DND-41 (cell line): ENCODE measurements at regions not wholly inside any gene's neighbourhood (a gene's known extent, or its start where the extent isn't known, plus 50 kb on each side); places are given as distances from the start of the nearest gene placed in this dataset.

Source experiments
- ATAC-seq: fragments of 200-7000 bp; cut with Tn5 transposase; 3 replicates; pipeline ENCODE4 v1.9.1; 2021; ENCODE audit warnings: low read depth; ENCODE audit not compliant: insufficient read depth
- DNase-seq: peaks from one replicate; pipeline ENCODE4 v3.0.0-alpha.2; 2020
- H2AFZ ChIP-seq: 2 replicates; pipeline ENCODE4 v1.6.0; 2012; ENCODE audit warnings: low read depth, low read length
- H3K27ac ChIP-seq: 2 replicates; pipeline ENCODE4 v1.5.1; 2012; ENCODE audit warnings: low read length, inconsistent platforms
- H3K27me3 ChIP-seq: fragments of 200-600 bp; sonication (generic); 2 replicates; pipeline ENCODE4 v1.6.0; 2012; ENCODE audit warnings: low read length, mild to moderate bottlenecking, inconsistent platforms; ENCODE audit not compliant: insufficient read depth, poor library complexity
- H3K36me3 ChIP-seq: 2 replicates; pipeline ENCODE4 v1.5.1; 2012; ENCODE audit warnings: low read length, inconsistent platforms; ENCODE audit not compliant: insufficient read depth
- H3K4me1 ChIP-seq: 2 replicates; pipeline ENCODE4 v1.5.1; 2012; ENCODE audit warnings: mild to moderate bottlenecking, low read length; ENCODE audit not compliant: insufficient read depth
- H3K4me2 ChIP-seq: 2 replicates; pipeline ENCODE4 v1.6.0; 2012; ENCODE audit warnings: mild to moderate bottlenecking, moderate library complexity, low read length, inconsistent platforms; ENCODE audit not compliant: insufficient read depth
- H3K4me3 ChIP-seq, 2 experiments: fragments of 200-600 bp in 1 of 2; shearing (Covaris generic) in 1 of 2; 2 replicates each; pipeline ENCODE4 v1.5.1; 2012 to 2016; ENCODE audit warnings: inconsistent platforms in 2 of 2, low read length in 2 of 2, mild to moderate bottlenecking in 2 of 2, low read depth in 1 of 2, moderate library complexity in 1 of 2
- H3K79me2 ChIP-seq: 2 replicates; pipeline ENCODE4 v1.6.0; 2012; ENCODE audit warnings: low read length, inconsistent platforms; ENCODE audit not compliant: insufficient read depth
- H3K9ac ChIP-seq: 2 replicates; pipeline ENCODE4 v1.6.0; 2012; ENCODE audit warnings: low read depth, mild to moderate bottlenecking, inconsistent platforms, low read length, moderate library complexity
- H3K9me3 ChIP-seq: 2 replicates; pipeline ENCODE4 v1.5.1; 2012; ENCODE audit warnings: low read length, moderate library complexity, mild to moderate bottlenecking, inconsistent platforms; ENCODE audit not compliant: insufficient read depth, severe bottlenecking
- H4K20me1 ChIP-seq: 2 replicates; pipeline ENCODE4 v1.6.0; 2012; ENCODE audit warnings: low read length; ENCODE audit not compliant: insufficient read depth
- EZH2 ChIP-seq: IDR thresholded peaks from 3 replicates; pipeline ENCODE4 v1.6.1; 2012; ENCODE audit warnings: borderline replicate concordance, low read depth, mild to moderate bottlenecking, moderate library complexity, low read length, inconsistent platforms; ENCODE audit not compliant: severe bottlenecking
- TF ChIP-seq, protein P1 (sequence below): IDR thresholded peaks from 2 replicates; pipeline ENCODE4 v1.5.1; 2012; ENCODE audit warnings: borderline replicate concordance, low read length, moderate library complexity, mild to moderate bottlenecking; ENCODE audit not compliant: poor library complexity, severe bottlenecking; ENCODE audit errors: extremely low read depth

- no peaks in the 10 kb centered on the region for H4K20me1 ChIP-seq
- no peaks in the 10 kb centered on the region for H3K9me3 ChIP-seq
- H3K36me3 ChIP-seq = no peaks in the 10 kb centered on the region
- no peak overlapping the region for H3K9ac ChIP-seq
- no peak overlapping the region for H3K4me2 ChIP-seq
- TF ChIP-seq, protein P1, sequence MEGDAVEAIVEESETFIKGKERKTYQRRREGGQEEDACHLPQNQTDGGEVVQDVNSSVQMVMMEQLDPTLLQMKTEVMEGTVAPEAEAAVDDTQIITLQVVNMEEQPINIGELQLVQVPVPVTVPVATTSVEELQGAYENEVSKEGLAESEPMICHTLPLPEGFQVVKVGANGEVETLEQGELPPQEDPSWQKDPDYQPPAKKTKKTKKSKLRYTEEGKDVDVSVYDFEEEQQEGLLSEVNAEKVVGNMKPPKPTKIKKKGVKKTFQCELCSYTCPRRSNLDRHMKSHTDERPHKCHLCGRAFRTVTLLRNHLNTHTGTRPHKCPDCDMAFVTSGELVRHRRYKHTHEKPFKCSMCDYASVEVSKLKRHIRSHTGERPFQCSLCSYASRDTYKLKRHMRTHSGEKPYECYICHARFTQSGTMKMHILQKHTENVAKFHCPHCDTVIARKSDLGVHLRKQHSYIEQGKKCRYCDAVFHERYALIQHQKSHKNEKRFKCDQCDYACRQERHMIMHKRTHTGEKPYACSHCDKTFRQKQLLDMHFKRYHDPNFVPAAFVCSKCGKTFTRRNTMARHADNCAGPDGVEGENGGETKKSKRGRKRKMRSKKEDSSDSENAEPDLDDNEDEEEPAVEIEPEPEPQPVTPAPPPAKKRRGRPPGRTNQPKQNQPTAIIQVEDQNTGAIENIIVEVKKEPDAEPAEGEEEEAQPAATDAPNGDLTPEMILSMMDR = no peak
- TF ChIP-seq EZH2 = no peak
- no peaks in the 10 kb centered on the region for H3K4me1 ChIP-seq
- no peak overlapping the region for H3K4me3 ChIP-seq
- ATAC-seq (no peak), DNase-seq (no peak)
- H3K27me3 ChIP-seq = no peaks in the 10 kb centered on the region
- no peak overlapping the region for H2AFZ ChIP-seq
- no peak overlapping the region for H3K27ac ChIP-seq
- H3K79me2 ChIP-seq = no peaks in the 10 kb centered on the region
These were observed 895.6 kb upstream of the MAP3K7 start for GRCh38 chr6:91482498-91482897.

GRCh38 chr6:91480402-91480801, 893.5 kb upstream of the MAP3K7 start:
- no peak overlapping the region for H3K4me3 ChIP-seq
- H3K27me3 ChIP-seq = no peaks in the 10 kb centered on the region
- H3K4me2 ChIP-seq = no peak overlapping the region
- no peak overlapping the region for H3K9ac ChIP-seq
- no peaks in the 10 kb centered on the region for H4K20me1 ChIP-seq
- no peak for DNase-seq
- peaks cover 5% of the 10 kb centered on the region; the same call in 1 of the 2 replicates for H3K4me1 ChIP-seq
- H3K79me2 ChIP-seq = no peaks in the 10 kb centered on the region
- TF ChIP-seq EZH2 = no peak
- TF ChIP-seq, protein P1 = no peak
- H3K27ac ChIP-seq = no peak overlapping the region
- no peaks in the 10 kb centered on the region for H3K9me3 ChIP-seq
- H2AFZ ChIP-seq = no peak overlapping the region
- no peaks in the 10 kb centered on the region for H3K36me3 ChIP-seq
- no peak for ATAC-seq

DNA sequence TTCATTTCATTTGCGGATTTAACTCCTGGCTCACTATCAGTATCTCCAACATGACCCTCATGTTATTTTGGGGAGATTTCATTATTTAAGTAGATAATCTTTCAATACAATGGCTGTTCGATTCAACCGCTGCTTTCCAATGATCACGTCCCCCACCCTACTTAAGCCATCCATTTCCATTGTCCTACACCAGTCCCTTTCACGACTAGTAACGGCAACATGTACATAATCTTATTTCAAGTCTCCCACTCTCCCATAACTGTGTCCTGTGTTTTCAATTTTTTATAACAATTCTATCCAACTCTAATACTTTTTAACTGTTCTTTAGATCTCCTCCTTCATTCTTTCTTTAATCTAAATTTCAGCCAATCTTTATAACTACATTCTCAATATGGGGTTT, 890.8 kb upstream of the MAP3K7 start:
- ATAC-seq (no peak), DNase-seq (no peak)
- H3K27ac ChIP-seq = no peak overlapping the region
- H3K79me2 ChIP-seq = no peaks in the 10 kb centered on the region
- no peak overlapping the region for H3K4me3 ChIP-seq
- TF ChIP-seq, protein P1 = no peak
- TF ChIP-seq EZH2 = no peak
- no peaks in the 10 kb centered on the region for H3K36me3 ChIP-seq
- peaks cover 5% of the 10 kb centered on the region; the same call in 1 of the 2 replicates for H3K4me1 ChIP-seq
- H2AFZ ChIP-seq = no peak overlapping the region
- H4K20me1 ChIP-seq = no peaks in the 10 kb centered on the region
- no peaks in the 10 kb centered on the region for H3K27me3 ChIP-seq
- H3K4me2 ChIP-seq = no peak overlapping the region
- H3K9me3 ChIP-seq = no peaks in the 10 kb centered on the region
- H3K9ac ChIP-seq = no peak overlapping the region

- DNase-seq (peak; percentile 52), ATAC-seq (peak; percentile 99)
- Histone ChIP-seq H3K4me1 (peaks cover 5% of the 10 kb centered on the region; the same call in 1 of the 2 replicates), H4K20me1 (no peaks in the 10 kb centered on the region), H3K4me2 (peak overlapping the region; percentile 3; the same call in 1 of the 2 replicates), H3K9ac (no peak overlapping the region), H3K36me3 (no peaks in the 10 kb centered on the region), H3K4me3 (no peak overlapping the region), H3K79me2 (no peaks in the 10 kb centered on the region), H3K9me3 (no peaks in the 10 kb centered on the region), H3K27me3 (no peaks in the 10 kb centered on the region), H3K27ac (no peak overlapping the region), H2AFZ (no peak overlapping the region)
- TF ChIP-seq, protein P1 = no peak
- TF ChIP-seq EZH2 = no peak
These were observed 889.1 kb upstream of the MAP3K7 start for GRCh38 chr6:91476000-91476399.
